22Rv1 (cell line): ENCODE measurements at regions not wholly inside any gene's neighbourhood (a gene's known extent, or its start where the extent isn't known, plus 50 kb on each side); places are given as distances from the start of the nearest gene placed in this dataset.

Experiments
- ZFX ChIP-seq: fragments of 450-650 bp; IDR thresholded peaks from 2 replicates; pipeline ENCODE4 v1.6.1; 2017; ENCODE audit warnings: antibody characterized with exemption, borderline replicate concordance
- TF ChIP-seq, protein P1 (sequence below): fragments of 450-650 bp; IDR thresholded peaks from 2 replicates; pipeline ENCODE4 v1.5.1; 2017; ENCODE audit warnings: mild to moderate bottlenecking

DNA sequence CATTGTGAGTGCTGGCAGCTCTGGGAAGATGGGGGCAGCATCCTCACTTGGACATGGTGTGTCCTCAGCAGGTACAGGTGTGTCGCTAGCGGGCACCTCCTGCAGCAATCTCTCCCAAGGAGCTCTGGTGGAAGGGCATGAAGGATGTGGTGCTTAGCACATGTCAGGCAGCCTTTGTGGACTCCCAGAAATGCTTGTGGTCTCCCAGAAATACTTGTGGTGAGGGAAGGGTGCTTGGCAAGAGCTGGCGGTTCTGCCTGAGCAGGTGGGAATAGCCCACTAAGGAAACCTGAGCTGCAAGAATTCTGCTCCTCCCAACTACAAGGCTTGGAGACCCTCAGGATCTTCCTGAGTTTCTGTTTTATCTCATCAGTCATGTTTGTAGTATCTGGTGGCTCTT lies 371.6 kb downstream of the PRDM2 start:
- TF ChIP-seq, protein P1, sequence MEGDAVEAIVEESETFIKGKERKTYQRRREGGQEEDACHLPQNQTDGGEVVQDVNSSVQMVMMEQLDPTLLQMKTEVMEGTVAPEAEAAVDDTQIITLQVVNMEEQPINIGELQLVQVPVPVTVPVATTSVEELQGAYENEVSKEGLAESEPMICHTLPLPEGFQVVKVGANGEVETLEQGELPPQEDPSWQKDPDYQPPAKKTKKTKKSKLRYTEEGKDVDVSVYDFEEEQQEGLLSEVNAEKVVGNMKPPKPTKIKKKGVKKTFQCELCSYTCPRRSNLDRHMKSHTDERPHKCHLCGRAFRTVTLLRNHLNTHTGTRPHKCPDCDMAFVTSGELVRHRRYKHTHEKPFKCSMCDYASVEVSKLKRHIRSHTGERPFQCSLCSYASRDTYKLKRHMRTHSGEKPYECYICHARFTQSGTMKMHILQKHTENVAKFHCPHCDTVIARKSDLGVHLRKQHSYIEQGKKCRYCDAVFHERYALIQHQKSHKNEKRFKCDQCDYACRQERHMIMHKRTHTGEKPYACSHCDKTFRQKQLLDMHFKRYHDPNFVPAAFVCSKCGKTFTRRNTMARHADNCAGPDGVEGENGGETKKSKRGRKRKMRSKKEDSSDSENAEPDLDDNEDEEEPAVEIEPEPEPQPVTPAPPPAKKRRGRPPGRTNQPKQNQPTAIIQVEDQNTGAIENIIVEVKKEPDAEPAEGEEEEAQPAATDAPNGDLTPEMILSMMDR: no peak
- no peak for TF ChIP-seq ZFX
